CD14-positive monocyte (primary cell): ENCODE measurements at regions not wholly inside any gene's neighbourhood (a gene's known extent, or its start where the extent isn't known, plus 50 kb on each side); places are given as distances from the start of the nearest gene placed in this dataset.

ENCODE experiments used
- DNase-seq, 3 donors: peaks; one replicate each; pipeline ENCODE4 v3.0.0-alpha.2; 2011 to 2022
- H2AFZ ChIP-seq: 2 replicates; pipeline ENCODE4 v1.6.0; 2012; ENCODE audit warnings: mild to moderate bottlenecking, low read depth, low read length, inconsistent platforms; ENCODE audit not compliant: insufficient read depth, poor library complexity, severe bottlenecking
- H3K27ac ChIP-seq, 2 donors: 1 replicate in 1 of 2; 2 replicates in 1 of 2; pipeline ENCODE4 v1.5.1; 2012 to 2013; ENCODE audit warnings: low read length in 2 of 2, control low read depth in 1 of 2, inconsistent platforms in 1 of 2, low read depth in 1 of 2, mild to moderate bottlenecking in 1 of 2
- H3K27me3 ChIP-seq, 2 donors: one replicate each; pipeline versions ENCODE4 v1.6.0 to v1.6.1; 2011 to 2013; ENCODE audit warnings: low read length in 2 of 2; ENCODE audit not compliant: control insufficient read depth in 2 of 2, insufficient read depth in 2 of 2
- H3K36me3 ChIP-seq, 2 donors: replicated peaks in 1 of 2; 1 replicate in 1 of 2; 2 replicates in 1 of 2; pipeline versions ENCODE4 v1.5.1 to v1.6.1; 2012 to 2013; ENCODE audit warnings: low read length in 2 of 2, control low read depth in 1 of 2, inconsistent platforms in 1 of 2, mild to moderate bottlenecking in 1 of 2; ENCODE audit not compliant: insufficient read depth in 2 of 2, control insufficient read depth in 1 of 2
- H3K4me1 ChIP-seq, 2 donors: 1 replicate in 1 of 2; 2 replicates in 1 of 2; pipeline versions ENCODE4 v1.5.1 to v1.6.1; 2012 to 2013; ENCODE audit warnings: low read length in 2 of 2, control low read depth in 1 of 2, inconsistent platforms in 1 of 2, mild to moderate bottlenecking in 1 of 2, moderate library complexity in 1 of 2; ENCODE audit not compliant: insufficient read depth in 2 of 2, control insufficient read depth in 1 of 2
- H3K4me2 ChIP-seq: replicated peaks from 2 replicates; pipeline ENCODE3; 2012; ENCODE audit warnings: low read length, moderate library complexity, mild to moderate bottlenecking; ENCODE audit not compliant: poor library complexity, severe bottlenecking; ENCODE audit errors: extremely low read depth
- H3K4me3 ChIP-seq, 3 experiments: fragments of 200-600 bp in 1 of 3; sonication (generic) in 1 of 3; replicated peaks in 1 of 3; 1 replicate in 2 of 3; 2 replicates in 1 of 3; pipeline ENCODE4 v1.5.1; 2011 to 2013; ENCODE audit warnings: low read length in 3 of 3, mild to moderate bottlenecking in 3 of 3, control low read depth in 2 of 3, low read depth in 2 of 3, inconsistent platforms in 1 of 3, moderate library complexity in 1 of 3
- H3K79me2 ChIP-seq: 2 replicates; pipeline ENCODE4 v1.6.0; 2012; ENCODE audit warnings: mild to moderate bottlenecking, control low read depth, inconsistent platforms, low read length, moderate library complexity; ENCODE audit not compliant: insufficient read depth
- H3K9ac ChIP-seq: 2 replicates; pipeline ENCODE4 v1.6.0; 2017; ENCODE audit warnings: low read length, mild to moderate bottlenecking; ENCODE audit not compliant: insufficient read depth, poor library complexity, severe bottlenecking
- H3K9me3 ChIP-seq, 2 donors: replicated peaks in 1 of 2; 1 replicate in 1 of 2; 2 replicates in 1 of 2; pipeline versions ENCODE4 v1.5.1 to v1.6.1; 2012 to 2013; ENCODE audit warnings: low read length in 2 of 2, control low read depth in 1 of 2; ENCODE audit not compliant: control insufficient read depth in 1 of 2, insufficient read depth in 1 of 2
- H4K20me1 ChIP-seq: 2 replicates; pipeline ENCODE4 v1.6.0; 2012; ENCODE audit warnings: mild to moderate bottlenecking, low read length, control low read depth, moderate library complexity; ENCODE audit not compliant: insufficient read depth
- H3K27ac Mint-ChIP-seq, 7 donors: one replicate each; pipeline ENCODE4 v1.8.0; 2020; ENCODE audit warnings: mild to moderate bottlenecking in 7 of 7, mixed read lengths in 7 of 7, moderate library complexity in 6 of 7, inconsistent platforms in 2 of 7
- H3K27me3 Mint-ChIP-seq, 3 donors: one replicate each; pipeline ENCODE4 v1.8.0; 2021 to 2022; ENCODE audit warnings: low read depth in 3 of 3, mild to moderate bottlenecking in 3 of 3, mixed read lengths in 3 of 3, moderate library complexity in 3 of 3, inconsistent platforms in 1 of 3
- H3K36me3 Mint-ChIP-seq, 2 donors: one replicate each; pipeline ENCODE4 v1.8.0; 2020; ENCODE audit warnings: mixed read lengths in 2 of 2, inconsistent platforms in 1 of 2, mild to moderate bottlenecking in 1 of 2
- H3K4me1 Mint-ChIP-seq: one replicate; pipeline ENCODE4 v1.8.0; 2020; ENCODE audit warnings: mild to moderate bottlenecking, mixed read lengths
- H3K4me3 Mint-ChIP-seq, 2 donors: one replicate each; pipeline ENCODE4 v1.8.0; 2020; ENCODE audit warnings: mild to moderate bottlenecking in 2 of 2, mixed read lengths in 2 of 2, moderate library complexity in 1 of 2
- H3K9me3 Mint-ChIP-seq, 7 donors: one replicate each; pipeline ENCODE4 v1.8.0; 2020 to 2022; ENCODE audit warnings: mixed read lengths in 7 of 7, mild to moderate bottlenecking in 6 of 7, moderate library complexity in 6 of 7, inconsistent platforms in 2 of 7
- WGBS: methylation state at CpG from one replicate; pipeline ENCODE4 v1.1.5; 2013; ENCODE audit warnings: missing lambda C conversion rate; ENCODE audit not compliant: insufficient coverage; 5-methylcytosine and 5-hydroxymethylcytosine counted together
- intact Hi-C, 2 donors: fragments of 100-400 bp; cut with micrococcal nuclease; formaldehyde crosslinking; loops; one replicate each; pipeline versions ENCODE4 v1.15.0 to v1.15.1; 2023
- TF ChIP-seq, protein P1 (sequence below): fragments of 200-600 bp; IDR thresholded peaks from one replicate; pipeline ENCODE4 v1.8.0; 2022; ENCODE audit warnings: antibody characterized with exemption, mild to moderate bottlenecking

DNA sequence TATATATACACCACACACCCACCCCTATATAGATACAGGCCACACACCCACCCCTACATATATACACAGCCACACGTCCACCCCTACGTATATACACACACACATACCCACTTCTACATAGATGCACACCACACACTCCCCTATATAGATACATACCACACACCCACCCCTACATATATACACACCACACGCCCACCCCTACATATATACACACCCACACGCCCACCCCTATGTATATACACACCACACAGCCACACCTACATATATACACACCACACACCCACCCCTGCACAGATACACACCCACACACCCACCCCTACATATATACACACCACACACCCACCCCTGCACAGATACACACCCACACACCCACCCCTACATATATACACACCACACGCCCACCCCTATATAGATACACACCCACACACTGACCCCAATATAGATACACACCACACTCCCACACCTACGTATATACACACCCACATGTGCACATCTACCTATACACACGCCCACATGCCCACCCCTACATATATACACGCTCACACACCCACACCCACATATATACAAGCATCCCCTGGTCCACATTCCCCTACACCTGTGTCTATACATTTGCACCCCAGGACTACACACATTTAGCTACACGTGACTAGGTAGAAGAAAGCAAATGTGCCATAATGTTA is 52.1 kb upstream of the UBE3C start:
- H4K20me1 ChIP-seq = no peaks in the 10 kb centered on the region
- intact Hi-C loops = no loop called here
- TF ChIP-seq, protein P1, sequence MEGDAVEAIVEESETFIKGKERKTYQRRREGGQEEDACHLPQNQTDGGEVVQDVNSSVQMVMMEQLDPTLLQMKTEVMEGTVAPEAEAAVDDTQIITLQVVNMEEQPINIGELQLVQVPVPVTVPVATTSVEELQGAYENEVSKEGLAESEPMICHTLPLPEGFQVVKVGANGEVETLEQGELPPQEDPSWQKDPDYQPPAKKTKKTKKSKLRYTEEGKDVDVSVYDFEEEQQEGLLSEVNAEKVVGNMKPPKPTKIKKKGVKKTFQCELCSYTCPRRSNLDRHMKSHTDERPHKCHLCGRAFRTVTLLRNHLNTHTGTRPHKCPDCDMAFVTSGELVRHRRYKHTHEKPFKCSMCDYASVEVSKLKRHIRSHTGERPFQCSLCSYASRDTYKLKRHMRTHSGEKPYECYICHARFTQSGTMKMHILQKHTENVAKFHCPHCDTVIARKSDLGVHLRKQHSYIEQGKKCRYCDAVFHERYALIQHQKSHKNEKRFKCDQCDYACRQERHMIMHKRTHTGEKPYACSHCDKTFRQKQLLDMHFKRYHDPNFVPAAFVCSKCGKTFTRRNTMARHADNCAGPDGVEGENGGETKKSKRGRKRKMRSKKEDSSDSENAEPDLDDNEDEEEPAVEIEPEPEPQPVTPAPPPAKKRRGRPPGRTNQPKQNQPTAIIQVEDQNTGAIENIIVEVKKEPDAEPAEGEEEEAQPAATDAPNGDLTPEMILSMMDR = no peak
- H3K4me1 ChIP-seq = no peaks in the 10 kb centered on the region
- Mint-ChIP-seq H3K27me3 (peaks cover 11 to 21% (median 11%) of the 10 kb centered on the region in 3 donors), H3K4me1 (no peaks in the 10 kb centered on the region), H3K4me3 (no peak overlapping the region), H3K36me3 (no peaks in the 10 kb centered on the region), H3K9me3 (peaks cover 13 to 43% (median 29%) of the 10 kb centered on the region in 7 donors), H3K27ac (no peak overlapping the region)
- no peaks in the 10 kb centered on the region for H3K79me2 ChIP-seq
- 91% methylated on average over 8 of the region's 9 CpGs for WGBS
- no peak overlapping the region for H3K4me3 ChIP-seq
- no peak overlapping the region for H3K9ac ChIP-seq
- no peak overlapping the region for H2AFZ ChIP-seq
- no peak for DNase-seq
- H3K36me3 ChIP-seq = no peaks in the 10 kb centered on the region
- no peak overlapping the region for H3K4me2 ChIP-seq
- peaks cover 5 to 20% of the 10 kb centered on the region in 2 donors for H3K9me3 ChIP-seq
- H3K27ac ChIP-seq = no peak overlapping the region
- no peaks in the 10 kb centered on the region for H3K27me3 ChIP-seq

DNA sequence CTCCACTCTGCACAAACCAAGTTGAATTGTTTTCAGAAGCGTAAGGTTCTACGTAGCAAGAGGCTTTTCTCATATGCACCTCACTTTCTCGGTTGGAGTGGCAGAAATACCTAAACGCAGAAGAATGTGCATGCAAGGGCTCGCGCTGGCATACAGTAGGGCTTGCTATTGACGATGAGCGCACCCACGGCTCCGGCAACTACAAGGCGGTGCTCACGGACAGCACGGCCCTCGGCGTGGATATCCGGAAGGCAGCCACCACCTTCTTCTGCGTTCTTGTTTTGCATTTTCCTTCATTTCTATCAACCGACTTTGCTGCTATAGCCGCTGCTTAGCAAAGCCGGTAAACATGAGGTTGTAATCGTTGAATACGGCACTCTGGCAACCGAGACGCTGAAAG is 51.1 kb upstream of the UBE3C start:
- H3K36me3 ChIP-seq = no peaks in the 10 kb centered on the region
- peaks cover 11 to 38% (median 29%) of the 10 kb centered on the region in 7 donors for H3K9me3 Mint-ChIP-seq
- TF ChIP-seq, protein P1 = no peak
- DNase-seq = no peak
- H4K20me1 ChIP-seq = no peaks in the 10 kb centered on the region
- H3K4me1 Mint-ChIP-seq = no peaks in the 10 kb centered on the region
- H3K9me3 ChIP-seq = peaks cover 5 to 16% of the 10 kb centered on the region in 2 donors
- no peak overlapping the region for H3K9ac ChIP-seq
- H3K27ac Mint-ChIP-seq = no peak overlapping the region
- no peak overlapping the region for H3K4me2 ChIP-seq
- H3K27me3 ChIP-seq = no peaks in the 10 kb centered on the region
- no peak overlapping the region for H2AFZ ChIP-seq
- H3K4me3 ChIP-seq = no peak overlapping the region
- no peaks in the 10 kb centered on the region for H3K79me2 ChIP-seq
- 91% methylated on average over 23 of the region's 24 CpGs for WGBS
- intact Hi-C loops = no loop called here
- no peak overlapping the region for H3K27ac ChIP-seq
- H3K4me1 ChIP-seq = no peaks in the 10 kb centered on the region
- peaks cover 8 to 21% (median 12%) of the 10 kb centered on the region in 3 donors for H3K27me3 Mint-ChIP-seq
- no peaks in the 10 kb centered on the region for H3K36me3 Mint-ChIP-seq
- no peak overlapping the region for H3K4me3 Mint-ChIP-seq
